ENCODE measurements at regions not wholly inside any gene's neighbourhood (a gene's known extent, or its start where the extent isn't known, plus 50 kb on each side); places are given as distances from the start of the nearest gene placed in this dataset.
"Not testable (repeated sequence)": the region's sequence is repeated elsewhere in the genome, so short reads cannot be mapped to it uniquely, and the experiment has no call there.

DNA sequence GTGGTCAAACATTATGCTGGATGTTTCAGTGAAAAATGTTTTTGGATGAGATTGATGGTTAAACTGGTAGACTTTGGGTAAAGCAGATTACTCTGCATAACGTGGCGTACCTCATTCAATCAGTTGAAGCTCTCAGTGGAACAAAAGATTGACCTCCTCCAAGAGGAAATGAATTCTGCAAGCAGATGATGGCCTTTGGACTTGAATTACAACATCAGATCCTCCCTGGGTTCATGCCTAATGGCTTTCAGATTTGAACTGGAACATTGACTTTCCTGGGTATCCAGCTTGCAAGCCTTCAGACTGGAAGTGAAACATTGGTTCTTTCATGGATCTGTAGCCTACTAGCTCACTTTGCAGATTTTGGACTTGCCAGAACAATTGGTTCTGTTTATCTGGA lies 169.3 kb upstream of the MALRD1 start:
- POLR2A ChIA-PET = no interaction called here

GRCh38 chr10:18880530-18880929 lies 168.1 kb upstream of the MALRD1 start:
- no peak for DNase-seq (ENCODE audit: low read depth)
- H3K36me3 ChIP-seq (ENCODE audit: control insufficient read depth, insufficient read depth, low read length) = no peaks in the 10 kb centered on the region
- no peak overlapping the region for H3K4me3 ChIP-seq (ENCODE audit: low read depth, low read length)
- ChIA-PET POLR2A (no interaction called here), CTCF (no interaction called here)
- no peak for TF ChIP-seq CTCF (IDR thresholded peaks at IDR 0.05; ENCODE audit: insufficient read depth, low read depth, low read length)
- no peaks in the 10 kb centered on the region for H3K27me3 ChIP-seq (ENCODE audit: control insufficient read depth, insufficient read depth, low read length)

More for the DNA sequence above, 169.3 kb upstream of the MALRD1 start:
- no peaks in the 10 kb centered on the region for H3K27me3 ChIP-seq (ENCODE audit: control insufficient read depth, insufficient read depth, low read length)
- TF ChIP-seq CTCF (IDR thresholded peaks at IDR 0.05; ENCODE audit: insufficient read depth, low read depth, low read length) = no peak
- no peaks in the 10 kb centered on the region for H3K36me3 ChIP-seq (ENCODE audit: control insufficient read depth, insufficient read depth, low read length)
- DNase-seq (ENCODE audit: low read depth) = no peak
- CTCF ChIA-PET = no interaction called here
- H3K4me3 ChIP-seq (ENCODE audit: low read depth, low read length) = no peak overlapping the region

DNA sequence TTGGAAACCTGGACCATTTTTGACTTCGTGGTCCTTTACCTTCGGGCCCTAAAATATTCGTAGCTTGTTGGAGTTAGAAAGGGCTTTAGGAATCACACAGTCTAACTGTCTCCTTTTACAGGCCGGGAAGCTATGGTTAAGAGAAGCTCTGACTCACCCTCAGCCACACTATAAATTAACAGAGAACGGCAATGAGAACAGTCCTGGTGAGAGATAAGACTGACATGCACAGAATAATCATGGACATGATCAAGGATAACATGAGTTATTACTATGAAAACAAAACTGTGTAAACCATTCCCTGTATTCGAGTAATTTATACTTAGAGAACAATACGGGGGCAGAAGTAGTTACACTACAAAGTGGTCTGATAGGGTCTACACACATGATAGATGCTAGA lies 162.5 kb upstream of the MALRD1 start:
- no peaks in the 10 kb centered on the region for H3K36me3 ChIP-seq (ENCODE audit: control insufficient read depth, insufficient read depth, low read length)
- no peaks in the 10 kb centered on the region for H3K27me3 ChIP-seq (ENCODE audit: control insufficient read depth, insufficient read depth, low read length)
- no peak for TF ChIP-seq CTCF (IDR thresholded peaks at IDR 0.05; ENCODE audit: insufficient read depth, low read depth, low read length)
- POLR2A ChIA-PET = no interaction called here
- H3K4me3 ChIP-seq (ENCODE audit: low read depth, low read length) = no peak overlapping the region
- CTCF ChIA-PET = no interaction called here
- DNase-seq (ENCODE audit: low read depth) = no peak

GRCh38 chr10:18906636-18907035 lies 142.0 kb upstream of the MALRD1 start:
- H3K27me3 ChIP-seq (ENCODE audit: control insufficient read depth, insufficient read depth, low read length) = no peaks in the 10 kb centered on the region
- ChIA-PET CTCF (no interaction called here), POLR2A (no interaction called here)
- TF ChIP-seq CTCF (IDR thresholded peaks at IDR 0.05; ENCODE audit: insufficient read depth, low read depth, low read length) = no peak
- H3K4me3 ChIP-seq (ENCODE audit: low read depth, low read length) = no peak overlapping the region
- no peaks in the 10 kb centered on the region for H3K36me3 ChIP-seq (ENCODE audit: control insufficient read depth, insufficient read depth, low read length)
- no peak for DNase-seq (ENCODE audit: low read depth)

- H3K36me3 ChIP-seq (ENCODE audit: control insufficient read depth, insufficient read depth, low read length); POLR2A ChIA-PET; H3K27me3 ChIP-seq (ENCODE audit: control insufficient read depth, insufficient read depth, low read length); CTCF ChIA-PET; DNase-seq (ENCODE audit: low read depth); H3K4me3 ChIP-seq (ENCODE audit: low read depth, low read length): not testable (repeated sequence)
Measured at GRCh38 chr10:18917431-18917830, 131.2 kb upstream of the MALRD1 start.

DNA sequence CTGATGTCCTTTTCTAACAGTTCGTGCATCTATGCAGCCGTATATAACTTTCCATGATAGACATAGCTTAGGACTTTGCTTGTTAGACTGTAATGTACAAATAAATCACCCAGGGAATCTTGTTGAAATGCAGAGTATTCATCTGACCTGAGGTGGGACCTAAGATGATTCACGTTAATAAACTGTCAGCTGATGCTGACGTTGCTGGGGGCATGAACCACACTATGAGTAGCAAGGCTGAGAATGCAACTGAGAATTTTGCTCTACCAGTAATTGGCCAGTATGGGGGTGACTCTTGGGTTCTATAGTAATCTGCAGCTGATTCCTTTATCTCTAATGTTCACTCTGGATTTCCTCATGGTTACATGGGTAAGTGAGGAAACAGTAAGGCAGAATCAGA lies 130.1 kb upstream of the MALRD1 start:
- POLR2A ChIA-PET = no interaction called here
- TF ChIP-seq CTCF (IDR thresholded peaks at IDR 0.05; ENCODE audit: insufficient read depth, low read depth, low read length) = no peak
- DNase-seq (ENCODE audit: low read depth) = no peak
- Histone ChIP-seq H3K27me3 (ENCODE audit: control insufficient read depth, insufficient read depth, low read length) (no peaks in the 10 kb centered on the region), H3K4me3 (ENCODE audit: low read depth, low read length) (no peak overlapping the region), H3K36me3 (ENCODE audit: control insufficient read depth, insufficient read depth, low read length) (no peaks in the 10 kb centered on the region)
- CTCF ChIA-PET = no interaction called here

Measured in BJ (cell line).